Prostate gland (tissue), 2 donors: ENCODE measurements at regions not wholly inside any gene's neighbourhood (a gene's known extent, or its start where the extent isn't known, plus 50 kb on each side); places are given as distances from the start of the nearest gene placed in this dataset.

Source experiments
- DNase-seq: peaks from one replicate; pipeline ENCODE4 v3.0.0-alpha.2; 2019; ENCODE audit warnings: low spot score
- H3K27ac ChIP-seq, 2 donors: fragments of 200-600 bp; sonication (generic); 2 replicates each; pipeline ENCODE4 v1.5.1; 2017 to 2019
- H3K27me3 ChIP-seq: fragments of 200-600 bp; sonication (generic); replicated peaks from 2 replicates; pipeline ENCODE4 v1.5.1; 2019; ENCODE audit not compliant: insufficient read depth
- H3K36me3 ChIP-seq, 2 donors: fragments of 200-600 bp; sonication (generic); 1 replicate in 1 of 2; 2 replicates in 1 of 2; pipeline versions ENCODE4 v1.5.1 to v1.8.1; 2017 to 2019
- H3K4me1 ChIP-seq: fragments of 200-600 bp; sonication (generic); replicated peaks from 2 replicates; pipeline ENCODE4 v1.5.1; 2019
- H3K4me3 ChIP-seq, 2 donors: fragments of 200-600 bp; sonication (generic); 2 replicates each; pipeline ENCODE4 v1.5.1; 2017 to 2019
- H3K9me3 ChIP-seq: fragments of 200-600 bp; sonication (generic); 2 replicates; pipeline ENCODE4 v1.5.1; 2017
- POLR2A ChIP-seq: fragments of 450-650 bp; IDR thresholded peaks from one replicate; pipeline ENCODE4 v1.6.1; 2016; ENCODE audit warnings: antibody characterized with exemption, mild to moderate bottlenecking
- POLR2AphosphoS5 ChIP-seq: sonication (generic); formaldehyde crosslinking; IDR thresholded peaks from one replicate; pipeline ENCODE4 v1.6.1; 2017; ENCODE audit warnings: antibody characterized with exemption
- WGBS: methylation state at CpG from one replicate; pipeline ENCODE4 v1.1.5; 2018; 5-methylcytosine and 5-hydroxymethylcytosine counted together
- intact Hi-C: fragments of 100-400 bp; cut with DNase I; formaldehyde crosslinking; loops from one replicate; pipeline ENCODE4 v1.14.2; 2022
- TF ChIP-seq, protein P1 (sequence below), 4 experiments: fragments of 200-600 bp in 2 of 4; fragments of 450-650 bp in 2 of 4; sonication (generic) in 2 of 4; IDR thresholded peaks; 1 replicate in 3 of 4; 2 replicates in 1 of 4; pipeline ENCODE4 v1.5.1; 2016 to 2019; ENCODE audit warnings: antibody characterized with exemption in 4 of 4, mild to moderate bottlenecking in 2 of 4, moderate library complexity in 2 of 4

- H3K36me3 ChIP-seq: no peaks in the 10 kb centered on the region
- DNase-seq: no peak
- TF ChIP-seq POLR2AphosphoS5 (no peak), POLR2A (no peak)
- TF ChIP-seq, protein P1, sequence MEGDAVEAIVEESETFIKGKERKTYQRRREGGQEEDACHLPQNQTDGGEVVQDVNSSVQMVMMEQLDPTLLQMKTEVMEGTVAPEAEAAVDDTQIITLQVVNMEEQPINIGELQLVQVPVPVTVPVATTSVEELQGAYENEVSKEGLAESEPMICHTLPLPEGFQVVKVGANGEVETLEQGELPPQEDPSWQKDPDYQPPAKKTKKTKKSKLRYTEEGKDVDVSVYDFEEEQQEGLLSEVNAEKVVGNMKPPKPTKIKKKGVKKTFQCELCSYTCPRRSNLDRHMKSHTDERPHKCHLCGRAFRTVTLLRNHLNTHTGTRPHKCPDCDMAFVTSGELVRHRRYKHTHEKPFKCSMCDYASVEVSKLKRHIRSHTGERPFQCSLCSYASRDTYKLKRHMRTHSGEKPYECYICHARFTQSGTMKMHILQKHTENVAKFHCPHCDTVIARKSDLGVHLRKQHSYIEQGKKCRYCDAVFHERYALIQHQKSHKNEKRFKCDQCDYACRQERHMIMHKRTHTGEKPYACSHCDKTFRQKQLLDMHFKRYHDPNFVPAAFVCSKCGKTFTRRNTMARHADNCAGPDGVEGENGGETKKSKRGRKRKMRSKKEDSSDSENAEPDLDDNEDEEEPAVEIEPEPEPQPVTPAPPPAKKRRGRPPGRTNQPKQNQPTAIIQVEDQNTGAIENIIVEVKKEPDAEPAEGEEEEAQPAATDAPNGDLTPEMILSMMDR (IDR thresholded peaks at IDR 0.05): no peak
- 97% methylated on average over 25 of the region's 26 CpGs for WGBS
- intact Hi-C loops: no loop called here
- H3K9me3 ChIP-seq: no peaks in the 10 kb centered on the region
- no peak overlapping the region for H3K27ac ChIP-seq
- no peak overlapping the region for H3K4me3 ChIP-seq
- H3K4me1 ChIP-seq: no peaks in the 10 kb centered on the region
- no peaks in the 10 kb centered on the region for H3K27me3 ChIP-seq
Measured at GRCh38 chr1:14420686-14421085, 177.8 kb upstream of the KAZN start.

GRCh38 chr1:14421295-14421976 lies 177.0 kb upstream of the KAZN start:
- 92% methylated on average over 5 of the region's 5 CpGs for WGBS
- intact Hi-C loops: no loop called here
- no peak for DNase-seq
- no peaks in the 10 kb centered on the region for H3K27me3 ChIP-seq
- H3K4me1 ChIP-seq: no peaks in the 10 kb centered on the region
- H3K27ac ChIP-seq: no peak overlapping the region
- H3K4me3 ChIP-seq: no peak overlapping the region
- TF ChIP-seq POLR2AphosphoS5 (no peak), POLR2A (no peak)
- TF ChIP-seq, protein P1 (IDR thresholded peaks at IDR 0.05): no peak
- no peaks in the 10 kb centered on the region for H3K36me3 ChIP-seq
- no peaks in the 10 kb centered on the region for H3K9me3 ChIP-seq

GRCh38 chr1:14421977-14422609 lies 176.4 kb upstream of the KAZN start:
- no peaks in the 10 kb centered on the region for H3K36me3 ChIP-seq
- intact Hi-C loops: no loop called here
- WGBS: 81% methylated on average over 9 of the region's 9 CpGs
- H3K27ac ChIP-seq: no peak overlapping the region
- H3K4me3 ChIP-seq: no peak overlapping the region
- no peaks in the 10 kb centered on the region for H3K27me3 ChIP-seq
- H3K9me3 ChIP-seq: no peaks in the 10 kb centered on the region
- no peak for DNase-seq
- H3K4me1 ChIP-seq: no peaks in the 10 kb centered on the region
- TF ChIP-seq POLR2AphosphoS5: no peak
- TF ChIP-seq, protein P1 (IDR thresholded peaks at IDR 0.05): no peak
- TF ChIP-seq POLR2A: no peak

- TF ChIP-seq POLR2A (no peak), POLR2AphosphoS5 (no peak)
- TF ChIP-seq, protein P1 (IDR thresholded peaks at IDR 0.05): no peak
- no peak overlapping the region for H3K4me3 ChIP-seq
- H3K9me3 ChIP-seq: no peaks in the 10 kb centered on the region
- H3K27me3 ChIP-seq: no peaks in the 10 kb centered on the region
- no peak for DNase-seq
- intact Hi-C loops: no loop called here
- no peaks in the 10 kb centered on the region for H3K4me1 ChIP-seq
- no peak overlapping the region for H3K27ac ChIP-seq
- 68% methylated on average over 9 of the region's 9 CpGs for WGBS
- no peaks in the 10 kb centered on the region for H3K36me3 ChIP-seq
Measured at GRCh38 chr1:14424325-14425002, 174.0 kb upstream of the KAZN start.
